NCI-H146 (cell line): ENCODE measurements at regions not wholly inside any gene's neighbourhood (a gene's known extent, or its start where the extent isn't known, plus 50 kb on each side); places are given as distances from the start of the nearest gene placed in this dataset.

Experiments
- DNase-seq: peaks from one replicate; lab custom pipeline; 2025; lab: John Stamatoyannopoulos, UW

GRCh38 chr7:88429382-88429781, 122.7 kb upstream of the STEAP4 start:
- no peak for DNase-seq

GRCh38 chr7:88402529-88402928, 95.8 kb upstream of the STEAP4 start:
- DNase-seq, result no peak

GRCh38 chr7:88401009-88401623, 94.4 kb upstream of the STEAP4 start:
- no peak for DNase-seq

- DNase-seq, result no peak
Observed at GRCh38 chr7:88399696-88400240, 93.1 kb upstream of the STEAP4 start.

- DNase-seq, result no peak
Observed at GRCh38 chr7:88399036-88399435, 92.3 kb upstream of the STEAP4 start.

GRCh38 chr7:88398459-88398858, 91.8 kb upstream of the STEAP4 start:
- DNase-seq, result no peak

- no peak for DNase-seq
Observed at GRCh38 chr7:88396948-88397322, 90.2 kb upstream of the STEAP4 start.

- no peak for DNase-seq
Observed at GRCh38 chr7:88396295-88396947, 89.7 kb upstream of the STEAP4 start.

- no peak for DNase-seq
Observed at GRCh38 chr7:88395715-88396114, 89.0 kb upstream of the STEAP4 start.

GRCh38 chr7:88391247-88391646, 84.6 kb upstream of the STEAP4 start:
- DNase-seq, result no peak

- no peak for DNase-seq
Observed at GRCh38 chr7:88387368-88387767, 80.7 kb upstream of the STEAP4 start.

GRCh38 chr7:88386665-88387156, 80.0 kb upstream of the STEAP4 start:
- no peak for DNase-seq

GRCh38 chr7:88377434-88377833, 70.7 kb upstream of the STEAP4 start:
- no peak for DNase-seq

- no peak for DNase-seq
Observed at GRCh38 chr7:88368686-88369085, 62.0 kb upstream of the STEAP4 start.

GRCh38 chr7:88366845-88367244, 60.2 kb upstream of the STEAP4 start:
- DNase-seq, result no peak

GRCh38 chr7:88363869-88364268, 57.2 kb upstream of the STEAP4 start:
- DNase-seq, result no peak

GRCh38 chr7:88363249-88363648, 56.6 kb upstream of the STEAP4 start:
- DNase-seq, result no peak

GRCh38 chr7:88361357-88361756, 54.7 kb upstream of the STEAP4 start:
- no peak for DNase-seq

- DNase-seq, result no peak
Observed at GRCh38 chr7:88358881-88359280, 52.2 kb upstream of the STEAP4 start.

GRCh38 chr7:88358526-88358838, 51.8 kb upstream of the STEAP4 start:
- DNase-seq, result no peak

GRCh38 chr7:88357781-88358525, 51.3 kb upstream of the STEAP4 start:
- no peak for DNase-seq

- no peak for DNase-seq
Observed at GRCh38 chr7:88357294-88357693, 50.6 kb upstream of the STEAP4 start.
